K562 (cell line): ENCODE measurements at regions not wholly inside any gene's neighbourhood (a gene's known extent, or its start where the extent isn't known, plus 50 kb on each side); places are given as distances from the start of the nearest gene placed in this dataset.

ENCODE experiments used
- CBX3 ChIP-seq, 2 experiments: IDR thresholded peaks; 1 replicate in 1 of 2; 2 replicates in 1 of 2; pipeline ENCODE4 v1.6.1; 2012; ENCODE audit warnings: inconsistent platforms in 2 of 2, low read length in 2 of 2, borderline replicate concordance in 1 of 2, control low read depth in 1 of 2
- CHD4 ChIP-seq: fragments of 200-600 bp; sonication (generic); IDR thresholded peaks from 3 replicates; pipeline ENCODE4 v1.6.1; 2012; ENCODE audit warnings: low read depth, mild to moderate bottlenecking, mixed read lengths, low read length, inconsistent platforms; ENCODE audit not compliant: insufficient read depth, insufficient replicate concordance, poor library complexity, severe bottlenecking
- E2F3 ChIP-seq: fragments of 250-450 bp; sonication (Bioruptor Pico); IDR thresholded peaks from 2 replicates; pipeline ENCODE4 v1.4.0; 2020; ENCODE audit warnings: mild to moderate bottlenecking
- PRMT5 ChIP-seq: sonication (generic); formaldehyde crosslinking; IDR thresholded peaks from 2 replicates; pipeline ENCODE4 v1.5.0; 2020; ENCODE audit warnings: missing genetic modification reagents
- TAF1 ChIP-seq: IDR thresholded peaks from 2 replicates; pipeline ENCODE4 v1.6.1; 2011; ENCODE audit warnings: mild to moderate bottlenecking, low read length, moderate library complexity; ENCODE audit not compliant: insufficient read depth, control insufficient read depth, severe bottlenecking; ENCODE audit errors: extremely low read depth
- TF ChIP-seq, protein P1 (sequence below), 2 experiments: IDR thresholded peaks; 2 replicates each; pipeline ENCODE4 v1.6.1; 2011; ENCODE audit warnings: borderline replicate concordance in 1 of 2, control low read depth in 1 of 2, low read depth in 1 of 2, low read length in 1 of 2, mild to moderate bottlenecking in 1 of 2, mixed read lengths in 1 of 2, moderate library complexity in 1 of 2; ENCODE audit not compliant: insufficient read depth in 1 of 2, insufficient read length in 1 of 2, poor library complexity in 1 of 2, severe bottlenecking in 1 of 2; ENCODE audit errors: extremely low read depth in 1 of 2
- TF ChIP-seq, protein P2 (sequence below): fragments of 450-650 bp; formaldehyde crosslinking; conservative IDR thresholded peaks from 2 replicates; pipeline ENCODE4 v1.4.0; 2022; ENCODE audit warnings: mild to moderate bottlenecking, missing genetic modification characterization

DNA sequence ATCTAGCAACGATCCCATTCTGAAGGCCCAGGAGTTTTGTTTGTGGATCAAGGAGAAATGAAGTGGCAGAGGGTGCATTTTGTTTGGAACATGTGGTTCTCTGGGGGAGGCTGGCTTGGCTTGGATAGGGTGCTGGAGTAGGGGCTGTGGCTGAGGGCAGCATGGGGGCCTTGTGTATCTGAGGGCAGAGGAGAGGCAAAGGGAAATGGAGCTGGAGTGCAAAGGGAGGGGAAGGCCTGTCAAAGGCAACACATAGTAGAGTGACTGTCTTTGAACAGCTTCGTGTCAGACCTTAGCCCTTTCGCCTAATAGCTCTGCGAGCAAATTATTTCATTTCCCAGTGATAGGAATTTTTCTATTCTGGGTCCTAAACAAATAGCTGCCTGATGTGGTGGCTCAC is 187.2 kb downstream of the KCNRG start (continued):
- TF ChIP-seq PRMT5 (CRISPR knock-in tag) = no peak
- TF ChIP-seq, protein P1, sequence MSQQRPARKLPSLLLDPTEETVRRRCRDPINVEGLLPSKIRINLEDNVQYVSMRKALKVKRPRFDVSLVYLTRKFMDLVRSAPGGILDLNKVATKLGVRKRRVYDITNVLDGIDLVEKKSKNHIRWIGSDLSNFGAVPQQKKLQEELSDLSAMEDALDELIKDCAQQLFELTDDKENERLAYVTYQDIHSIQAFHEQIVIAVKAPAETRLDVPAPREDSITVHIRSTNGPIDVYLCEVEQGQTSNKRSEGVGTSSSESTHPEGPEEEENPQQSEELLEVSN (IDR thresholded peaks at IDR 0.05; ENCODE audit: borderline replicate concordance in 1 of 2, extremely low read depth in 1 of 2, insufficient read depth in 1 of 2, insufficient read length in 1 of 2, low read depth in 1 of 2, low read length in 1 of 2, poor library complexity in 1 of 2, severe bottlenecking in 1 of 2) = no peak
- TF ChIP-seq CBX3 (IDR thresholded peaks at IDR 0.05; ENCODE audit: borderline replicate concordance in 1 of 2, low read length in 2 of 2) = no peak
- no peak for TF ChIP-seq CHD4
- TF ChIP-seq TAF1 = no peak
- TF ChIP-seq, protein P2, sequence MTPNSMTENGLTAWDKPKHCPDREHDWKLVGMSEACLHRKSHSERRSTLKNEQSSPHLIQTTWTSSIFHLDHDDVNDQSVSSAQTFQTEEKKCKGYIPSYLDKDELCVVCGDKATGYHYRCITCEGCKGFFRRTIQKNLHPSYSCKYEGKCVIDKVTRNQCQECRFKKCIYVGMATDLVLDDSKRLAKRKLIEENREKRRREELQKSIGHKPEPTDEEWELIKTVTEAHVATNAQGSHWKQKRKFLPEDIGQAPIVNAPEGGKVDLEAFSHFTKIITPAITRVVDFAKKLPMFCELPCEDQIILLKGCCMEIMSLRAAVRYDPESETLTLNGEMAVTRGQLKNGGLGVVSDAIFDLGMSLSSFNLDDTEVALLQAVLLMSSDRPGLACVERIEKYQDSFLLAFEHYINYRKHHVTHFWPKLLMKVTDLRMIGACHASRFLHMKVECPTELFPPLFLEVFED (CRISPR knock-in tag) = no peak
- TF ChIP-seq E2F3 (CRISPR knock-in tag) = no peak
